Mesenchymal stem cell (in vitro differentiated cells and primary cell): ENCODE measurements at regions not wholly inside any gene's neighbourhood (a gene's known extent, or its start where the extent isn't known, plus 50 kb on each side); places are given as distances from the start of the nearest gene placed in this dataset.

Experiments used
- DNase-seq: peaks from one replicate; pipeline ENCODE4 v3.0.0-alpha.2; 2013
- H2AFZ ChIP-seq: one replicate; pipeline ENCODE4 v1.6.1; 2013; ENCODE audit warnings: low read depth, mild to moderate bottlenecking, control low read depth, inconsistent platforms, low read length, moderate library complexity
- H2AK5ac ChIP-seq: 2 replicates; pipeline ENCODE4 v1.6.1; 2013; ENCODE audit warnings: low read length, moderate library complexity, mild to moderate bottlenecking, inconsistent platforms; ENCODE audit not compliant: severe bottlenecking
- H2BK120ac ChIP-seq: one replicate; pipeline ENCODE4 v1.6.1; 2013; ENCODE audit warnings: low read depth, mild to moderate bottlenecking, inconsistent platforms, low read length, moderate library complexity
- H2BK12ac ChIP-seq, 2 experiments: one replicate each; pipeline ENCODE4 v1.6.1; 2013; ENCODE audit warnings: inconsistent platforms in 2 of 2, low read length in 2 of 2, mild to moderate bottlenecking in 2 of 2, moderate library complexity in 2 of 2, control low read depth in 1 of 2
- H2BK15ac ChIP-seq: one replicate; pipeline ENCODE4 v1.6.1; 2013; ENCODE audit warnings: mild to moderate bottlenecking, low read depth, inconsistent platforms; ENCODE audit not compliant: poor library complexity, severe bottlenecking
- H2BK5ac ChIP-seq: 2 replicates; pipeline ENCODE4 v1.6.1; 2013; ENCODE audit warnings: low read depth, mild to moderate bottlenecking, low read length, control low read depth, inconsistent platforms; ENCODE audit not compliant: poor library complexity, severe bottlenecking
- H3K14ac ChIP-seq, 2 experiments: one replicate each; pipeline ENCODE4 v1.6.1; 2013; ENCODE audit warnings: inconsistent platforms in 2 of 2, low read length in 2 of 2, control low read depth in 1 of 2, mild to moderate bottlenecking in 1 of 2, moderate library complexity in 1 of 2
- H3K18ac ChIP-seq, 2 experiments: one replicate each; pipeline ENCODE4 v1.6.1; 2013; ENCODE audit warnings: inconsistent platforms in 2 of 2, low read length in 2 of 2, control low read depth in 1 of 2, low read depth in 1 of 2, mild to moderate bottlenecking in 1 of 2
- H3K23ac ChIP-seq, 2 experiments: one replicate each; pipeline ENCODE4 v1.6.1; 2013; ENCODE audit warnings: inconsistent platforms in 2 of 2, low read length in 2 of 2, mild to moderate bottlenecking in 2 of 2, moderate library complexity in 2 of 2, control low read depth in 1 of 2
- H3K27ac ChIP-seq: 2 replicates; pipeline ENCODE4 v1.5.1; 2013; ENCODE audit warnings: mild to moderate bottlenecking, moderate library complexity, low read length, control low read depth, inconsistent platforms; ENCODE audit not compliant: poor library complexity, severe bottlenecking
- H3K27me3 ChIP-seq, 2 experiments: 2 replicates each; pipeline versions ENCODE4 v1.6.1 to v1.7.0; 2013; ENCODE audit warnings: low read length in 2 of 2, mild to moderate bottlenecking in 2 of 2, moderate library complexity in 2 of 2, control low read depth in 1 of 2, inconsistent platforms in 1 of 2; ENCODE audit not compliant: control insufficient read depth in 1 of 2, insufficient read depth in 1 of 2
- H3K36me3 ChIP-seq, 2 experiments: 2 replicates each; pipeline versions ENCODE4 v1.6.1 to v1.7.0; 2013; ENCODE audit warnings: low read length in 2 of 2, control low read depth in 1 of 2, inconsistent platforms in 1 of 2, low read depth in 1 of 2, mild to moderate bottlenecking in 1 of 2; ENCODE audit not compliant: insufficient read depth in 2 of 2, control insufficient read depth in 1 of 2
- H3K4ac ChIP-seq, 2 experiments: one replicate each; pipeline ENCODE4 v1.6.1; 2013; ENCODE audit warnings: inconsistent platforms in 2 of 2, low read length in 2 of 2, mild to moderate bottlenecking in 2 of 2, moderate library complexity in 2 of 2, control low read depth in 1 of 2, low read depth in 1 of 2
- H3K4me1 ChIP-seq: 2 replicates; pipeline ENCODE4 v1.6.1; 2013; ENCODE audit warnings: low read depth, low read length, control low read depth; ENCODE audit not compliant: control insufficient read depth, insufficient read depth
- H3K4me2 ChIP-seq: 2 replicates; pipeline ENCODE4 v1.6.1; 2013; ENCODE audit warnings: low read length, mild to moderate bottlenecking, inconsistent platforms; ENCODE audit not compliant: poor library complexity, severe bottlenecking
- H3K4me3 ChIP-seq, 2 experiments: 2 replicates each; pipeline versions ENCODE4 v1.5.1 to v1.7.0; 2013; ENCODE audit warnings: low read length in 2 of 2, mild to moderate bottlenecking in 2 of 2, control low read depth in 1 of 2, low read depth in 1 of 2; ENCODE audit not compliant: insufficient read depth in 1 of 2
- H3K79me1 ChIP-seq: replicated peaks from 2 replicates; pipeline ENCODE4 v1.6.1; 2013; ENCODE audit warnings: mild to moderate bottlenecking, control low read depth, low read length, inconsistent platforms; ENCODE audit not compliant: poor library complexity, severe bottlenecking
- H3K9ac ChIP-seq: 2 replicates; pipeline ENCODE4 v1.7.0; 2013; ENCODE audit warnings: mild to moderate bottlenecking, low read length, moderate library complexity
- H3K9me3 ChIP-seq: 2 replicates; pipeline ENCODE4 v1.7.0; 2013; ENCODE audit warnings: mild to moderate bottlenecking, low read length; ENCODE audit not compliant: control insufficient read depth
- H4K8ac ChIP-seq: one replicate; pipeline ENCODE4 v1.6.1; 2013; ENCODE audit warnings: inconsistent platforms, mild to moderate bottlenecking, low read length, moderate library complexity
- H4K91ac ChIP-seq: one replicate; pipeline ENCODE4 v1.6.1; 2013; ENCODE audit warnings: mild to moderate bottlenecking, low read length, inconsistent platforms
- WGBS: methylation state at CpG from one replicate; pipeline ENCODE4 v1.1.7; 2013; ENCODE audit warnings: mixed read lengths; 5-methylcytosine and 5-hydroxymethylcytosine counted together

DNA sequence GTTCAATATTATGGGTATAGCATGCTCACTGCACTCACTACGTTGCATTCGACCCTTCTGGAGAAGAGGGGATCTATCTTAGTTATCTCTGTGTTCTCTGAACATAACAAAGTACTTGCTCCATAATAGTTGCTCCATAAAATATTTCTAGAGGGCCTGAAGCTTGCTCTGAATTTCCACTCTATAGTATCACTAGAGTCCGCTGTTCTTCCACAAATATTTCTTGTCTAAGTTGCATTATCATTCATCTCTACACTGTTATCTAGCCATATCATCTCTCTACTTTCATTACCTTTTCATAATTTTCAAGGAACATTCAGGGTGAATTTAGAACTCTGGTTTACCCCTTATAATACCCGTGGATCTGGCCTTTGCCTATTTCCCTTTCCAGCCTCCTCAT is 246.1 kb upstream of the PDE3A start:
- Histone ChIP-seq H2BK120ac (no peak overlapping the region), H3K4me3 (no peak overlapping the region), H3K4ac (no peak overlapping the region), H4K91ac (no peak overlapping the region), H3K18ac (no peak overlapping the region), H3K36me3 (no peaks in the 10 kb centered on the region), H2BK15ac (no peak overlapping the region), H3K9ac (no peak overlapping the region), H3K27me3 (peaks cover 0 to 3% of the 10 kb centered on the region in 2 experiments), H3K23ac (no peak overlapping the region), H3K79me1 (no peaks in the 10 kb centered on the region), H2AK5ac (no peak overlapping the region), H2BK12ac (no peak overlapping the region), H3K4me1 (no peaks in the 10 kb centered on the region), H2BK5ac (no peak overlapping the region), H3K4me2 (no peak overlapping the region), H4K8ac (no peak overlapping the region), H2AFZ (no peak overlapping the region), H3K9me3 (no peaks in the 10 kb centered on the region), H3K14ac (no peak overlapping the region), H3K27ac (no peak overlapping the region)
- DNase-seq: no peak
- 93% methylated on average over 4 of the region's 4 CpGs for WGBS

DNA sequence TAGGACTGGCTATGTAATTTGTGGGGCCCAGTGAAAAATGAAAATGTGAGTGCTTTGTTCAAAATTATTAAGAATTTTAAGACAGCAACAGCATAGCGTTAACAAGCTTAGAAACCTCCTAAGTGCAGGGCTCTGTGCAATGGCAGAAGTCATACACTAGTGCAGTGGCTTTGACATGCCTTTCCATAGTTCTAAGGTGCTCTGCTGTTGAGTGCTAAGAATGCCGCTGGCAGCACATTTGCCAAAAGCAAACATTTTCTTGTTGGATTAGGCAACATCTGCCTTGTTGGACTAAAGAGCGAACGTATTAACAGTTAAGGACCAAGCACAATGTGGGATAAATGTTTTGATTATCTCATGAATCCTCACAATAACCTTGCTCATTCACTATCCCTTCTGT is 244.9 kb upstream of the PDE3A start:
- no peak overlapping the region for H4K91ac ChIP-seq

DNA sequence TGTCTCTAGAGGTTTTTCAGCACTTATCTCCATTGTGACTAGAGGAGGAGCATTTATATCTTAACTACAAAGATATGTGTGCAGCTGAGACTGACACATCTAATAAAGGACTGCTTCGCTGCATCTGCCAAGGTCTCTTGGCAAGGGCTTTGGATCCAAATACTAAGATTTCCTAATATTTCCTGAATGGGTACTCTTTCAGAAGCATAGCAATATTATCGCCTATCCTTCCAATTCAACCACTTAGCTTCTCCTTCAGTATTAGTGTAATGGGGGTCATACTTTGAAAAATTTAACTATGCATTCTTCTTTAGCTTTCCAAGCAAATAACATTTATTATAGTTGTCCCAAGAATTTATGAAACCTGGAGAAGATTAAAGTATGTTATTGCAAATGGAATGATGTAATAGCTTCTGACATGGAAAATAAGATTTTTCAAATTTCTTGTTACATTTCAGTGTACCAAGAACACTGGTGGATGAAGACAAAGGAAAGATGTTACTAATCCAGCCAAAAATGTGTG is 243.0 kb upstream of the PDE3A start:
- WGBS: 75% methylated on average over 1 of the region's 2 CpGs
- H3K4me3 ChIP-seq: no peak overlapping the region
- H4K8ac ChIP-seq: no peak overlapping the region
- H3K9me3 ChIP-seq: no peaks in the 10 kb centered on the region
- H2BK15ac ChIP-seq: no peak overlapping the region
- H2BK12ac ChIP-seq: no peak overlapping the region
- no peak overlapping the region for H2BK120ac ChIP-seq
- H3K9ac ChIP-seq: no peak overlapping the region
- no peak overlapping the region for H2BK5ac ChIP-seq
- H3K36me3 ChIP-seq: no peaks in the 10 kb centered on the region
- no peak overlapping the region for H4K91ac ChIP-seq
- H3K4me2 ChIP-seq: no peak overlapping the region
- H3K27me3 ChIP-seq: no peaks in the 10 kb centered on the region
- DNase-seq: no peak
- no peak overlapping the region for H2AFZ ChIP-seq
- H3K4me1 ChIP-seq: no peaks in the 10 kb centered on the region
- no peak overlapping the region for H3K18ac ChIP-seq
- no peak overlapping the region for H2AK5ac ChIP-seq
- H3K23ac ChIP-seq: no peak overlapping the region
- H3K14ac ChIP-seq: no peak overlapping the region
- no peak overlapping the region for H3K27ac ChIP-seq
- H3K79me1 ChIP-seq: no peaks in the 10 kb centered on the region
- no peak overlapping the region for H3K4ac ChIP-seq

More for the DNA sequence above, 244.9 kb upstream of the PDE3A start:
- no peak overlapping the region for H3K18ac ChIP-seq
- H3K9me3 ChIP-seq: no peaks in the 10 kb centered on the region
- DNase-seq: no peak
- no peak overlapping the region for H3K4ac ChIP-seq
- no peaks in the 10 kb centered on the region for H3K4me1 ChIP-seq
- no peak overlapping the region for H2BK15ac ChIP-seq
- no peak overlapping the region for H3K14ac ChIP-seq
- no peak overlapping the region for H2BK120ac ChIP-seq
- no peaks in the 10 kb centered on the region for H3K79me1 ChIP-seq
- no peak overlapping the region for H2AK5ac ChIP-seq
- H2BK12ac ChIP-seq: no peak overlapping the region
- H4K8ac ChIP-seq: no peak overlapping the region
- H3K36me3 ChIP-seq: no peaks in the 10 kb centered on the region
- no peak overlapping the region for H3K4me3 ChIP-seq
- no peaks in the 10 kb centered on the region for H3K27me3 ChIP-seq
- H3K27ac ChIP-seq: no peak overlapping the region
- no peak overlapping the region for H2BK5ac ChIP-seq
- H3K9ac ChIP-seq: no peak overlapping the region
- H2AFZ ChIP-seq: no peak overlapping the region
- no peak overlapping the region for H3K23ac ChIP-seq
- H3K4me2 ChIP-seq: no peak overlapping the region
- 97% methylated on average over 4 of the region's 4 CpGs for WGBS

DNA sequence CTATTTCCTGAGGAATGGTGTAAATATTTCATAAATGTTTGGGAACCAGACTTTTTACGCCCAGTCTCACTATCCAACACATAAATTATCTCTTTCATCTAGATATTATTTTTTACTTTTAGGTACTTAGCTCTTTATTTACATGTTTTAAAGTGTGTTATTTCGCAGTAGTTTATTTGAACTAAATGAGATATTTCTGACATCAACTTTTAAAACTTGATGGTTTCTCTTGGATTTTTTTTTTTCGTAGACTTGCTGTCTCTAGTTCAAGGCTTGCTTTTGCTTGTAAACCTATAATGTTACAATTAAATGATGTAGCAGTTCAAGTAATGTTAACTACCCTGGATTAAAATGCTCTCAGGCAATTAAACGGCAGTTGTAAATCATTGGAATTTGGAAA is 241.7 kb upstream of the PDE3A start:
- Histone ChIP-seq H3K4me2 (no peak overlapping the region), H2AFZ (no peak overlapping the region), H4K8ac (no peak overlapping the region), H3K36me3 (no peaks in the 10 kb centered on the region), H2BK15ac (no peak overlapping the region), H3K23ac (no peak overlapping the region), H3K18ac (no peak overlapping the region), H2BK5ac (no peak overlapping the region), H3K14ac (no peak overlapping the region), H3K9ac (no peak overlapping the region), H3K27me3 (no peaks in the 10 kb centered on the region), H2BK120ac (no peak overlapping the region), H2BK12ac (no peak overlapping the region), H2AK5ac (no peak overlapping the region), H3K79me1 (no peaks in the 10 kb centered on the region), H4K91ac (no peak overlapping the region), H3K4me1 (no peaks in the 10 kb centered on the region), H3K9me3 (no peaks in the 10 kb centered on the region), H3K4ac (no peak overlapping the region), H3K4me3 (no peak overlapping the region), H3K27ac (no peak overlapping the region)
- no peak for DNase-seq
- 97% methylated on average over 1 of the region's 4 CpGs for WGBS
